ENCODE measurements at regions not wholly inside any gene's neighbourhood (a gene's known extent, or its start where the extent isn't known, plus 50 kb on each side); places are given as distances from the start of the nearest gene placed in this dataset.

- H3K4me3 ChIP-seq (ENCODE audit: low read depth in 2 of 2, low read length in 1 of 2): no peak overlapping the region
- H3K27me3 ChIP-seq (ENCODE audit: insufficient read depth): no peaks in the 10 kb centered on the region
- TF ChIP-seq GABPA (IDR thresholded peaks at IDR 0.05; ENCODE audit: low read depth) (no peak), RAD21 (IDR thresholded peaks at IDR 0.05; ENCODE audit: low read length) (no peak), SMC3 (IDR thresholded peaks at IDR 0.05; ENCODE audit: low read depth, low read length) (no peak), RCOR1 (IDR thresholded peaks at IDR 0.05; ENCODE audit: low read length) (no peak)
- no peak overlapping the region for H3K4me2 ChIP-seq
- no peak overlapping the region for H3K9ac ChIP-seq
- no peaks in the 10 kb centered on the region for H3K79me2 ChIP-seq (ENCODE audit: insufficient read depth)
- H3K4me1 ChIP-seq (ENCODE audit: control insufficient read depth in 1 of 2, insufficient read depth in 2 of 2, low read depth in 1 of 2, low read length in 1 of 2): peaks cover 12 to 21% of the 10 kb centered on the region in 2 experiments; a peak in 3 of 4 replicates
- 98% methylated on average over 9 of the region's 9 CpGs for WGBS (ENCODE audit: low lambda C conversion rate)
- no peaks in the 10 kb centered on the region for H3K9me2 ChIP-seq
- H3K27ac ChIP-seq (ENCODE audit: low read depth in 2 of 2, low read length in 1 of 2): no peak overlapping the region
- DNase-seq: no peak
- H3F3A ChIP-seq (replicated peaks; ENCODE audit: insufficient read depth): peaks cover 7% of the 10 kb centered on the region
- ChIA-PET CTCF (interaction anchor here (1.4 to 2.1 kb wide), 2 partner anchors 203 to 239 kb away, joined by 3 to 6 read pairs; no protein-coding TSS in a partner anchor), POLR2A (no interaction called here)
- no peaks in the 10 kb centered on the region for H4K20me1 ChIP-seq (ENCODE audit: insufficient read depth)
- H3K9me3 ChIP-seq: no peaks in the 10 kb centered on the region
- no peak overlapping the region for H2AFZ ChIP-seq (ENCODE audit: low read depth)
- no peaks in the 10 kb centered on the region for H3K36me3 ChIP-seq (replicated peaks in 1 of 2; ENCODE audit: control insufficient read depth in 1 of 2, insufficient read depth in 2 of 2, low read length in 1 of 2)
These were observed 84.5 kb upstream of the IRS2 start for GRCh38 chr13:109870696-109871370.

- H3K36me3 ChIP-seq (replicated peaks in 1 of 2; ENCODE audit: control insufficient read depth in 1 of 2, insufficient read depth in 2 of 2, low read length in 1 of 2): no peaks in the 10 kb centered on the region
- H3K27me3 ChIP-seq (ENCODE audit: insufficient read depth): no peaks in the 10 kb centered on the region
- CTCF ChIA-PET: interaction anchor here (0.6 to 2.1 kb wide), 9 partner anchors 8 to 955 kb away, joined by 3 to 6 read pairs (median 3); partner anchors contain the start of gene IRS2
- peaks cover 7% of the 10 kb centered on the region for H3F3A ChIP-seq (replicated peaks; ENCODE audit: insufficient read depth)
- no peaks in the 10 kb centered on the region for H3K9me2 ChIP-seq
- H3K4me1 ChIP-seq (ENCODE audit: control insufficient read depth in 1 of 2, insufficient read depth in 2 of 2, low read depth in 1 of 2, low read length in 1 of 2): peaks cover 12 to 21% of the 10 kb centered on the region in 2 experiments; a peak in 3 of 4 replicates
- H2AFZ ChIP-seq (ENCODE audit: low read depth): peak overlapping the region; percentile 83
- no peaks in the 10 kb centered on the region for H4K20me1 ChIP-seq (ENCODE audit: insufficient read depth)
- peak overlapping the region in 1 of 2 experiments; percentile 79; a peak in 1 of 4 replicates for H3K27ac ChIP-seq (ENCODE audit: low read depth in 2 of 2, low read length in 1 of 2)
- WGBS (ENCODE audit: low lambda C conversion rate): 86% methylated on average over 2 of the region's 6 CpGs
- H3K79me2 ChIP-seq (ENCODE audit: insufficient read depth): no peaks in the 10 kb centered on the region
- no peak overlapping the region for H3K4me2 ChIP-seq
- H3K9ac ChIP-seq: no peak overlapping the region
- TF ChIP-seq RXRA (IDR thresholded peaks at IDR 0.05; ENCODE audit: borderline replicate concordance, low read depth) (no peak), GATA2 (CRISPR knock-in tag; IDR thresholded peaks at IDR 0.05) (no peak), NFIC (IDR thresholded peaks at IDR 0.05; ENCODE audit: borderline replicate concordance) (no peak), EP300 (IDR thresholded peaks at IDR 0.05; ENCODE audit: borderline replicate concordance in 1 of 2, low read depth in 1 of 2, low read length in 1 of 2) (no peak)
- POLR2A ChIA-PET: no interaction called here
- no peaks in the 10 kb centered on the region for H3K9me3 ChIP-seq
- H3K4me3 ChIP-seq (ENCODE audit: low read depth in 2 of 2, low read length in 1 of 2): no peak overlapping the region; a peak in 1 of 4 replicates
- DNase-seq: no peak
These were observed 83.9 kb upstream of the IRS2 start for GRCh38 chr13:109870274-109870673.

- ChIA-PET CTCF (interaction anchor here (0.6 to 2.1 kb wide), 10 partner anchors 9 to 955 kb away, joined by 3 to 6 read pairs (median 3); partner anchors contain the start of gene IRS2), POLR2A (interaction anchor here (0.6 to 0.7 kb wide), 2 partner anchors 12 to 605 kb away, joined by 3 read pairs; no protein-coding TSS in a partner anchor)
- H2AFZ ChIP-seq (ENCODE audit: low read depth): peak overlapping the region; percentile 83
- peak overlapping the region; percentile 36 to 79; a peak in 3 of 4 replicates for H3K27ac ChIP-seq (ENCODE audit: low read depth in 2 of 2, low read length in 1 of 2)
- H4K20me1 ChIP-seq (ENCODE audit: insufficient read depth): no peaks in the 10 kb centered on the region
- WGBS (ENCODE audit: low lambda C conversion rate): 30% methylated on average over 41 of the region's 43 CpGs
- no peaks in the 10 kb centered on the region for H3K79me2 ChIP-seq (ENCODE audit: insufficient read depth)
- peaks cover 7% of the 10 kb centered on the region for H3F3A ChIP-seq (replicated peaks; ENCODE audit: insufficient read depth)
- H3K27me3 ChIP-seq (ENCODE audit: insufficient read depth): no peaks in the 10 kb centered on the region
- no peak overlapping the region for H3K9ac ChIP-seq
- H3K36me3 ChIP-seq (replicated peaks in 1 of 2; ENCODE audit: control insufficient read depth in 1 of 2, insufficient read depth in 2 of 2, low read length in 1 of 2): no peaks in the 10 kb centered on the region
- no peaks in the 10 kb centered on the region for H3K9me3 ChIP-seq
- peak; percentile 86 for DNase-seq
- H3K9me2 ChIP-seq: no peaks in the 10 kb centered on the region
- peak overlapping the region; percentile 64 for H3K4me2 ChIP-seq
- peak overlapping the region; percentile 40 to 44; a peak in 3 of 4 replicates for H3K4me3 ChIP-seq (ENCODE audit: low read depth in 2 of 2, low read length in 1 of 2)
- H3K4me1 ChIP-seq (ENCODE audit: control insufficient read depth in 1 of 2, insufficient read depth in 2 of 2, low read depth in 1 of 2, low read length in 1 of 2): peaks cover 6 to 19% of the 10 kb centered on the region in 2 experiments; a peak in 3 of 4 replicates
- TF ChIP-seq TEAD4 (IDR thresholded peaks at IDR 0.05; ENCODE audit: borderline replicate concordance, insufficient read depth) (no peak), REST (IDR thresholded peaks at IDR 0.05; ENCODE audit: low read depth, low read length) (no peak), TCF12 (IDR thresholded peaks at IDR 0.05) (0 out of 2 replicates have a peak, but pooled peaks have one; percentile 5), NRF1 (IDR thresholded peaks at IDR 0.05; ENCODE audit: low read depth, low read length) (no peak), YY1 (IDR thresholded peaks at IDR 0.05; ENCODE audit: low read depth) (no peak), MAX (IDR thresholded peaks at IDR 0.05; ENCODE audit: low read depth) (peak; percentile 91)
These were observed 83.2 kb upstream of the IRS2 start for GRCh38 chr13:109869312-109870237.
